ENCODE measurements at regions not wholly inside any gene's neighbourhood (a gene's known extent, or its start where the extent isn't known, plus 50 kb on each side); places are given as distances from the start of the nearest gene placed in this dataset.

DNA sequence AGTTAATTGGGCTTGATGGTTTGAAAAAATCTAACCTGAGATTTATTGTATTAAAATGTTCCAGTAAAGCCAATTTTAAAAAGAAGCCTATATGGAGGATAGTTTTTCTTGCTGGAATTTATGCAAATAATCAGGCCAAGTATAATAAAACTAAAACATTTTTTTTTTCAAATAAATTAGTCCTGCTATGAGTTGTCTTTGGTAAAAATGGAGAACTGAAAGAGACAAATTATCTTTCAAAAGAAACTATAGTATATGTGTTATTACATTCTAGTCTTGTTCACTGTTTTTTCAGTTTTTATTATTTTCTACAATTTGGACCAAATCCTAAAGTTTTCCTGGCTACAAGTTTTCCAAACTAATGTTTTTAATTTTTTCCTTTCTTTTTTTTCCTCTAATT is 468.9 kb downstream of the UQCRFS1 start:
- ChIA-PET CTCF (no interaction called here), POLR2A (no interaction called here)
- H3K27ac ChIP-seq (ENCODE audit: insufficient read depth in 1 of 2, low read depth in 1 of 2, low read length in 2 of 2, poor library complexity in 1 of 2, severe bottlenecking in 2 of 2): no peak overlapping the region
- no peaks in the 10 kb centered on the region for H3K9me3 ChIP-seq (ENCODE audit: control extremely low read depth in 1 of 5, control insufficient read depth in 4 of 5, insufficient read depth in 2 of 5, low read depth in 1 of 5, low read length in 4 of 5)
- H3K36me3 ChIP-seq (ENCODE audit: control insufficient read depth in 4 of 4, insufficient read depth in 4 of 4, low read length in 3 of 4): no peaks in the 10 kb centered on the region
- DNase-seq: no peak
- H3K4me3 ChIP-seq (ENCODE audit: control insufficient read depth in 1 of 7, extremely low read depth in 1 of 7, insufficient read depth in 4 of 7, low read depth in 2 of 7, low read length in 6 of 7): no peak overlapping the region
- no peaks in the 10 kb centered on the region for H3K4me1 ChIP-seq (ENCODE audit: control extremely low read depth in 1 of 4, control insufficient read depth in 4 of 4, insufficient read depth in 4 of 4, low read length in 3 of 4)
- peaks cover 0 to 5% (median 4%) of the 10 kb centered on the region in 5 experiments for H3K27me3 ChIP-seq (replicated peaks in 2 of 5; ENCODE audit: control insufficient read depth in 4 of 5, insufficient read depth in 5 of 5, low read length in 4 of 5)

DNA sequence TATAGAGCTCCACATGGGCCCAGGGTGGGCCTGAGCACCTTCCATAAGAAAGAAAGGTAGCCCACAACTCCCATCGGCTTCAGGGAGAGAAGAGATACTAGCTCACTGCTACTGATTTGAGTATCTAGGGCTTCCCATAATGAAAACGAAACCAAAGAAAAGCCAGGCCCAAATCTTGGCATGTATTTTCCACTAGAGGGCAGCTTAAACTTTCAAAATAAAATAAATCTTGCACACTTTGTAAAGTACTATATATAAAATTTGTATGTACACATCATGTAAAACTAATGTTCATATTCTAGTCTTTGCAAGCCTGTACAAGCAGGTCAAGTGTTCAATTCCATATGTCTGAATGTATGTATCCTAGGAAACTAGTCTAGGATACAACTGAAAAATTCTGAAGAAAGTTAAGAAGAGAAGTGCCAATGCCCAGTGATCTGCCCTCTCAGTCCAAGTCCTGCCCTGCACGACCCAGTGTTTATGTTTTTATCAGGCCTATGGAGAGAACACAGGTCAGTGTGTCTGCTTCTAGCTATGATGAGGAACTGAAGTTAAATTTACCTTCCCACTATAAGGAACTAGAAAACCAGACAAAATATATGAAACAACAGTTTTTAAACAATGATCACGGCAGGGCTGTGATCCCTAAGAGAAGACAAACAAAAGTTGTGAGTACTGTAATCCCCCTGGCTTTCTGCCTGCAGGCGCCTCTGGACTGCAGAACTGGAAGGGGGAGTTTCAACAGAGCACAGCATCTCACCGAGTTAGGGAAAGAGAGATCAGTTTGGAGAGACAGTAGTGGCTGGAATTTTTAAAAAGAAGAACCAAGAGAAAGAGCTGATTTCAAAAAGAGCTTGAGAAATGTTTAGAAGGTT is 475.7 kb downstream of the UQCRFS1 start:
- peak; percentile 19 to 55 (median 46) for DNase-seq
- Histone ChIP-seq H3K4me1 (ENCODE audit: control extremely low read depth in 1 of 4, control insufficient read depth in 4 of 4, insufficient read depth in 4 of 4, low read length in 3 of 4) (peaks cover 0 to 2% (median 0%) of the 10 kb centered on the region in 4 experiments), H3K9me3 (ENCODE audit: control extremely low read depth in 1 of 5, control insufficient read depth in 4 of 5, insufficient read depth in 2 of 5, low read depth in 1 of 5, low read length in 4 of 5) (no peaks in the 10 kb centered on the region), H3K27me3 (replicated peaks in 2 of 5; ENCODE audit: control insufficient read depth in 4 of 5, insufficient read depth in 5 of 5, low read length in 4 of 5) (no peaks in the 10 kb centered on the region), H3K4me3 (ENCODE audit: control insufficient read depth in 1 of 7, extremely low read depth in 1 of 7, insufficient read depth in 4 of 7, low read depth in 2 of 7, low read length in 6 of 7) (peak overlapping the region in 1 of 7 experiments; percentile 55), H3K27ac (ENCODE audit: insufficient read depth in 1 of 2, low read depth in 1 of 2, low read length in 2 of 2, poor library complexity in 1 of 2, severe bottlenecking in 2 of 2) (no peak overlapping the region), H3K36me3 (ENCODE audit: control insufficient read depth in 4 of 4, insufficient read depth in 4 of 4, low read length in 3 of 4) (no peaks in the 10 kb centered on the region)
- WGBS (ENCODE audit: insufficient coverage): 65% methylated on average over 4 of the region's 6 CpGs
- ChIA-PET POLR2A (interaction anchor here (0.6 kb wide), 1 partner anchor 256 kb away, joined by 3 read pairs; no protein-coding TSS in a partner anchor), CTCF (interaction anchor here (0.9 to 2.6 kb wide), 6 partner anchors 15 to 526 kb away, joined by 3 to 8 read pairs (median 4); no protein-coding TSS in a partner anchor)

DNA sequence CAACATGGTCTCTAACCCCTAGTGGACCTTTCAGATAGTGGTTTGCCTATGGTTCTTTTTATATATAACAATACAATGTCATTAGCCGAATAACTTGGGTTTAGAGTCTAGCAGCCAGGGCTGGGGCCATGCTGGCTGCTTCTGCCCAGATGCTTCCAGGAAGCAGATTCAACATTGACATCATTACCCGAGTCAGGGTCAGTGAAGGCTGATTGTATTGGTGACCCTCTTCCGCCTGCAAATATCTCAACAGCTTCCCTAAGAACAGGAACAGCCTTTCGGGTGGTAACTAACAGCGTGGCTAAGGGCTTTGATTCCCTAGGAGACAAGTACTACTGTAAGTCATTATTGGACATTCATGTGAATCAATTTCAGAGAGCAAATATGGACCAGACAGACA is 476.4 kb downstream of the UQCRFS1 start:
- Histone ChIP-seq H3K4me3 (ENCODE audit: control insufficient read depth in 1 of 7, extremely low read depth in 1 of 7, insufficient read depth in 4 of 7, low read depth in 2 of 7, low read length in 6 of 7) (no peak overlapping the region), H3K27ac (ENCODE audit: insufficient read depth in 1 of 2, low read depth in 1 of 2, low read length in 2 of 2, poor library complexity in 1 of 2, severe bottlenecking in 2 of 2) (no peak overlapping the region), H3K36me3 (ENCODE audit: control insufficient read depth in 4 of 4, insufficient read depth in 4 of 4, low read length in 3 of 4) (no peaks in the 10 kb centered on the region), H3K9me3 (ENCODE audit: control extremely low read depth in 1 of 5, control insufficient read depth in 4 of 5, insufficient read depth in 2 of 5, low read depth in 1 of 5, low read length in 4 of 5) (no peaks in the 10 kb centered on the region), H3K27me3 (replicated peaks in 2 of 5; ENCODE audit: control insufficient read depth in 4 of 5, insufficient read depth in 5 of 5, low read length in 4 of 5) (no peaks in the 10 kb centered on the region), H3K4me1 (ENCODE audit: control extremely low read depth in 1 of 4, control insufficient read depth in 4 of 4, insufficient read depth in 4 of 4, low read length in 3 of 4) (peaks cover 0 to 2% (median 0%) of the 10 kb centered on the region in 4 experiments)
- ChIA-PET POLR2A (interaction anchor here (0.6 kb wide), 1 partner anchor 255 kb away, joined by 3 read pairs; no protein-coding TSS in a partner anchor), CTCF (interaction anchor here (0.9 to 2.6 kb wide), 4 partner anchors 14 to 143 kb away, joined by 3 to 8 read pairs (median 4); no protein-coding TSS in a partner anchor)
- DNase-seq: no peak
- WGBS (ENCODE audit: insufficient coverage): 94% methylated on average over 4 of the region's 5 CpGs

DNA sequence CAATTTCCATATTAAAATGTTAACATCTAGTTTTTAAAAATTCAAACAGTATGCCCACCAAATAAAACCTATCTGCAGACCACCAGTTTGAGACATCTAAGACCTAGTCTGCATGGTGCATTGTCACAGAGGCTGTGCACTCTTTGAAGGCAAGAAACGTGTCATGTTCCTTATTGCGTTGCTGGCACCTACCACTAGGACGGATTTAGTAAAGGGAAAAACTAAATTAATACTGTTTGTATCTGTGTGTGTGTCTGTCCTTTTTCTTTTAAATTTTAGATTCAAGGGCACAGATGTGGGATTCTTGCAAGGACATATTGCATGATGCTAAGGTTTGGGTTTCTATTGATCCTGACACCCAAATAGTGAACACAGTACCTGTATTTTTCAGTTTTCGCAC is 481.4 kb downstream of the UQCRFS1 start:
- POLR2A ChIA-PET: no interaction called here
- H3K9me3 ChIP-seq (ENCODE audit: control extremely low read depth in 1 of 5, control insufficient read depth in 4 of 5, insufficient read depth in 2 of 5, low read depth in 1 of 5, low read length in 4 of 5): no peaks in the 10 kb centered on the region
- CTCF ChIA-PET: no interaction called here

DNA sequence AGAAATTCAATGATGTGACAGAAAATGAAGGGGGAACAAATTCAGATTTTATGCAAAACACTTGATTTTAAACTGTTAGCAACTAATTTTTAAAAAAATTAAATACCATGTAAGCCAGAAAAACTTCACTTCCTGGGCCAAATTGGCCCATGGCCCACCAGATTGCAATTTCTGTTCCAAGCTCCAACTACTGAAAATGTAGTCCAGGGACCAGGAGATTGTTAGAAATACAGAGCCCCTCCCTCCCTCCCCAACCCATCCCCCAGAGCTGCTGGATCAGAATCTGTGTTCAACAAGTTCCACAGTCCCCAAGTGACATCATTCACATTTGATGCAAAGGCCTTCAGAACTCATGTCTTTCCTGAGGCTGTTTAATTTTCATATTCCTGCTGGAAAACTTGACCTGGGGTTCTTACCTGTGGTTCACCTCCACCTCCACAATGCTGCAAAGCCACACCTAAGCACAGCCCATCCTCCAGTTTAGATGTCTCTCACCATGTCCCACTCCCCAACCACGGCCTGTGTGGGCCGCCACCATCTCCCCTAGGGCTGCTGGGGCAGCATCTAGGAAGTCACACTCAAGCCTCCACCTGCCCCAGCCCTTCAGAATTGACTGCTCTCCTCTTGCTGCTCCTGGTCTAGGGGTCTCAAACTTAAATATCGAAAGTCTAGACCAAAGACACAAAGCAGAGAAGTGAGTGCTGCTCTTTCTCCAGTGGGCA is 482.0 kb downstream of the UQCRFS1 start:
- Histone ChIP-seq H3K27me3 (replicated peaks in 2 of 5; ENCODE audit: control insufficient read depth in 4 of 5, insufficient read depth in 5 of 5, low read length in 4 of 5) (peaks cover 2 to 48% (median 22%) of the 10 kb centered on the region in 5 experiments), H3K36me3 (ENCODE audit: control insufficient read depth in 4 of 4, insufficient read depth in 4 of 4, low read length in 3 of 4) (no peaks in the 10 kb centered on the region), H3K27ac (ENCODE audit: insufficient read depth in 1 of 2, low read depth in 1 of 2, low read length in 2 of 2, poor library complexity in 1 of 2, severe bottlenecking in 2 of 2) (no peak overlapping the region), H3K4me1 (ENCODE audit: control extremely low read depth in 1 of 4, control insufficient read depth in 4 of 4, insufficient read depth in 4 of 4, low read length in 3 of 4) (peaks cover 0 to 11% (median 0%) of the 10 kb centered on the region in 4 experiments), H3K9me3 (ENCODE audit: control extremely low read depth in 1 of 5, control insufficient read depth in 4 of 5, insufficient read depth in 2 of 5, low read depth in 1 of 5, low read length in 4 of 5) (no peaks in the 10 kb centered on the region), H3K4me3 (ENCODE audit: control insufficient read depth in 1 of 7, extremely low read depth in 1 of 7, insufficient read depth in 4 of 7, low read depth in 2 of 7, low read length in 6 of 7) (no peak overlapping the region)
- no peak for DNase-seq
- ChIA-PET CTCF (no interaction called here), POLR2A (no interaction called here)
- no CpG with 5 or more reads among the region's 3 CpGs for WGBS (ENCODE audit: insufficient coverage)

More for the DNA sequence above, 481.4 kb downstream of the UQCRFS1 start:
- H3K4me1 ChIP-seq (ENCODE audit: control extremely low read depth in 1 of 4, control insufficient read depth in 4 of 4, insufficient read depth in 4 of 4, low read length in 3 of 4): peaks cover 0 to 11% (median 0%) of the 10 kb centered on the region in 4 experiments
- H3K4me3 ChIP-seq (ENCODE audit: control insufficient read depth in 1 of 7, extremely low read depth in 1 of 7, insufficient read depth in 4 of 7, low read depth in 2 of 7, low read length in 6 of 7): no peak overlapping the region
- no peaks in the 10 kb centered on the region for H3K36me3 ChIP-seq (ENCODE audit: control insufficient read depth in 4 of 4, insufficient read depth in 4 of 4, low read length in 3 of 4)
- H3K27ac ChIP-seq (ENCODE audit: insufficient read depth in 1 of 2, low read depth in 1 of 2, low read length in 2 of 2, poor library complexity in 1 of 2, severe bottlenecking in 2 of 2): no peak overlapping the region
- DNase-seq: no peak
- peaks cover 2 to 42% (median 20%) of the 10 kb centered on the region in 5 experiments for H3K27me3 ChIP-seq (replicated peaks in 2 of 5; ENCODE audit: control insufficient read depth in 4 of 5, insufficient read depth in 5 of 5, low read length in 4 of 5)
- WGBS (ENCODE audit: insufficient coverage): 90% methylated on average over 3 of the region's 4 CpGs

- 10% methylated on average over 35 of the region's 49 CpGs for WGBS (ENCODE audit: insufficient coverage)
- DNase-seq: peak; percentile 36 to 60 (median 47)
- no peak overlapping the region for H3K27ac ChIP-seq (ENCODE audit: insufficient read depth in 1 of 2, low read depth in 1 of 2, low read length in 2 of 2, poor library complexity in 1 of 2, severe bottlenecking in 2 of 2)
These were observed 485.3 kb downstream of the UQCRFS1 start for GRCh38 chr19:28727480-28728159.

More at GRCh38 chr19:28727480-28728159, 485.3 kb downstream of the UQCRFS1 start:
- Histone ChIP-seq H3K36me3 (ENCODE audit: control insufficient read depth in 4 of 4, insufficient read depth in 4 of 4, low read length in 3 of 4) (no peaks in the 10 kb centered on the region), H3K9me3 (ENCODE audit: control extremely low read depth in 1 of 5, control insufficient read depth in 4 of 5, insufficient read depth in 2 of 5, low read depth in 1 of 5, low read length in 4 of 5) (no peaks in the 10 kb centered on the region), H3K27me3 (replicated peaks in 2 of 5; ENCODE audit: control insufficient read depth in 4 of 5, insufficient read depth in 5 of 5, low read length in 4 of 5) (peaks cover 4 to 54% (median 28%) of the 10 kb centered on the region in 5 experiments), H3K4me3 (ENCODE audit: control insufficient read depth in 1 of 7, extremely low read depth in 1 of 7, insufficient read depth in 4 of 7, low read depth in 2 of 7, low read length in 6 of 7) (peak overlapping the region in 4 of 7 experiments; percentile 6 to 72 (median 36)), H3K4me1 (ENCODE audit: control extremely low read depth in 1 of 4, control insufficient read depth in 4 of 4, insufficient read depth in 4 of 4, low read length in 3 of 4) (peaks cover 0 to 11% (median 0%) of the 10 kb centered on the region in 4 experiments)
- CTCF ChIA-PET: no interaction called here
- POLR2A ChIA-PET: no interaction called here

Data from common myeloid progenitor, CD34-positive (primary cell).